ENCODE measurements at regions not wholly inside any gene's neighbourhood (a gene's known extent, or its start where the extent isn't known, plus 50 kb on each side); places are given as distances from the start of the nearest gene placed in this dataset.

DNA sequence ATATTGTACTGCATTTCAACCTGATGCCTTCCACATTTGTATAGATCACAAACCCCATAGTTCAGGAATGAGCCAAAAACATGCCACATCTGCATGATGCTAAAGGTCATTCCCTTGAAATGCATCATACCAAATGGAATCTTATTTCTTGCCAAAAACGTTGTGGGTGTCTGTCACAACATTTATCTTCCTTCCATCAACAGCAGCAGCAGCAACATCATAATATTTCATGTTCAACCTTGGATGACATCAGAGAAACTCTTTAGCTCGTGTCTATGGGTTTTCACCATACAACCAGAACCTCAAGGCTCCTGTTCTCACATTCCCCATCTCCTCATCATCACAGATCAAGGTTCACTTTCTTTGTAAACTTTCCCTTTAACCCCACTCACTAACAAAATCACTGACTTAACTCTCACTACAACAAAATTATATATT is 221.3 kb upstream of the CTAGE1 start:
- DNase-seq = no peak
- H3K27ac ChIP-seq (replicated peaks) = no peak overlapping the region
- no peaks in the 10 kb centered on the region for H3K27me3 ChIP-seq (ENCODE audit: low read depth)
- H3K36me3 ChIP-seq = no peaks in the 10 kb centered on the region
- intact Hi-C loops (cut with micrococcal nuclease) = no loop called here
- TF ChIP-seq, protein P1, sequence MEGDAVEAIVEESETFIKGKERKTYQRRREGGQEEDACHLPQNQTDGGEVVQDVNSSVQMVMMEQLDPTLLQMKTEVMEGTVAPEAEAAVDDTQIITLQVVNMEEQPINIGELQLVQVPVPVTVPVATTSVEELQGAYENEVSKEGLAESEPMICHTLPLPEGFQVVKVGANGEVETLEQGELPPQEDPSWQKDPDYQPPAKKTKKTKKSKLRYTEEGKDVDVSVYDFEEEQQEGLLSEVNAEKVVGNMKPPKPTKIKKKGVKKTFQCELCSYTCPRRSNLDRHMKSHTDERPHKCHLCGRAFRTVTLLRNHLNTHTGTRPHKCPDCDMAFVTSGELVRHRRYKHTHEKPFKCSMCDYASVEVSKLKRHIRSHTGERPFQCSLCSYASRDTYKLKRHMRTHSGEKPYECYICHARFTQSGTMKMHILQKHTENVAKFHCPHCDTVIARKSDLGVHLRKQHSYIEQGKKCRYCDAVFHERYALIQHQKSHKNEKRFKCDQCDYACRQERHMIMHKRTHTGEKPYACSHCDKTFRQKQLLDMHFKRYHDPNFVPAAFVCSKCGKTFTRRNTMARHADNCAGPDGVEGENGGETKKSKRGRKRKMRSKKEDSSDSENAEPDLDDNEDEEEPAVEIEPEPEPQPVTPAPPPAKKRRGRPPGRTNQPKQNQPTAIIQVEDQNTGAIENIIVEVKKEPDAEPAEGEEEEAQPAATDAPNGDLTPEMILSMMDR (IDR thresholded peaks at IDR 0.05; ENCODE audit: borderline replicate concordance) = no peak
- no peaks in the 10 kb centered on the region for H3K4me1 ChIP-seq
- peaks cover 25% of the 10 kb centered on the region for H3K9me3 ChIP-seq (replicated peaks)
- H3K4me3 ChIP-seq = no peak overlapping the region

DNA sequence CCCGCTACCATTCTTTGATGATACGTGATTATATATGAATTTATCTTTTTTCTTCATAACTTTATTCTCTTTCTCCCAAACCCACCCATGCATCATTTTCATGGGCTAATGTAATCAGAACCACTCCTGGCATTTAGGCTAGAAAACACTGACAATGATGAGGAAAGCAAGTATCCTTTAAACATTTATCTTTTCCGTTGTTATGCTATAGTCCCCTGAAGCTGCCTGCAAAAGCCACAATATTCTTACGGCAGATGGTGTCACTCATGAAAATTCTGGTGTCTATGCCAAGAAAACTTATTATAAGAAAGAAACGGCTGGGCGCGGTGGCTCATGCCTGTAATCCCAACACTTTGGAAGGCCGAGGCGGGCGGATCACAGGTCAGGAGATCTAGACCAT is 221.8 kb upstream of the CTAGE1 start:
- Histone ChIP-seq H3K4me3 (no peak overlapping the region), H3K27ac (replicated peaks) (no peak overlapping the region), H3K4me1 (no peaks in the 10 kb centered on the region), H3K9me3 (replicated peaks) (peaks cover 25% of the 10 kb centered on the region), H3K36me3 (no peaks in the 10 kb centered on the region), H3K27me3 (ENCODE audit: low read depth) (no peaks in the 10 kb centered on the region)
- DNase-seq = no peak
- TF ChIP-seq, protein P1 (IDR thresholded peaks at IDR 0.05; ENCODE audit: borderline replicate concordance) = no peak
- intact Hi-C loops (cut with micrococcal nuclease) = no loop called here

DNA sequence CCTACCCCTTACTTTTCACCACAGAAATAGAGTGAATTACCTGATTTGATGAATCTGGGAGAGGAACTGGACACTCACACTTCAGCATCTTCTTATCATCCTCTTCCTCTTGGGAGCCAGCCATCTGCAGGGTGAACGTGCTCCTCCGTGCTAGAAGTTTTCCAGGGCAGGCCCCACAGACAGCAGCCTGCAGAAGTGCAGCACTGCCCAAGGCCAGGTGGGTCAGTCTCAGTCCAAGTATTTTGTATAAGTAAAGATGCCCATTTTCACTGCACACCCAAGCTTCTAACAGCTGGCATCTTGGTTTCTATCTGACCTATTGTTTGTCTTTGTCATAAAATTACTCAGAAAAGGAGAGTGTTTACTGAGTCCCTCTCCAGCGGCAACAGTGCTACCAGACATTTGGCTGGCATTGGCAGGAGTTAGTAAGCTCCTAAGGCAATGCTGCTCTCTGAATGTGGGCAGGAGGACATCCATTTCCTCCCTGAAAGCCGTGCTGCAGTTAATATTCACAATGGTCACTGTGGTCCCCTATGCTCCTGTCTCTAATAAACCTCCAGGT is 222.6 kb upstream of the CTAGE1 start:
- DNase-seq = no peak
- Histone ChIP-seq H3K4me3 (no peak overlapping the region), H3K27me3 (ENCODE audit: low read depth) (no peaks in the 10 kb centered on the region), H3K36me3 (no peaks in the 10 kb centered on the region), H3K9me3 (replicated peaks) (peaks cover 25% of the 10 kb centered on the region), H3K27ac (replicated peaks) (no peak overlapping the region), H3K4me1 (no peaks in the 10 kb centered on the region)
- intact Hi-C loops (cut with micrococcal nuclease) = no loop called here
- TF ChIP-seq, protein P1 (IDR thresholded peaks at IDR 0.05; ENCODE audit: borderline replicate concordance) = no peak

DNA sequence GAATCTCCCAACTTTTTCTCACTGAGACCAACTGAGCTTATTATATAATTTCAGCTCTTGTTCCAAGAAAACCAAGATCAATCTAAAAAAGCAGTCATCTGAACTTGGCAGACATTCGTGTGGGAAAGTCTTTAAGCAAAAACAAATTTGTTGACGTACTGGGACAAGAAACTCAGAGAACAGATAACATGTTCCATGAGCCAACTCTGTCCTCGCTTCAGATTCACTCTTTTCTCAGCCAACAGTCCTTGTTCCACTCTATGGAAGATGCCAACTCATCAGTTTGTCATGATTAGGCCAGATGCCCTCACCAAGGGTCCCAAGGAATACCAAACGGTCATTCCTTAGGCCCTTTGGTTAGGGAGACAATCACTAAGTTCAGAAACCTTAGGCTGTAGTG is 224.2 kb upstream of the CTAGE1 start:
- H3K27ac ChIP-seq (replicated peaks) = peak overlapping the region; percentile 77
- intact Hi-C loops (cut with micrococcal nuclease) = no loop called here

DNA sequence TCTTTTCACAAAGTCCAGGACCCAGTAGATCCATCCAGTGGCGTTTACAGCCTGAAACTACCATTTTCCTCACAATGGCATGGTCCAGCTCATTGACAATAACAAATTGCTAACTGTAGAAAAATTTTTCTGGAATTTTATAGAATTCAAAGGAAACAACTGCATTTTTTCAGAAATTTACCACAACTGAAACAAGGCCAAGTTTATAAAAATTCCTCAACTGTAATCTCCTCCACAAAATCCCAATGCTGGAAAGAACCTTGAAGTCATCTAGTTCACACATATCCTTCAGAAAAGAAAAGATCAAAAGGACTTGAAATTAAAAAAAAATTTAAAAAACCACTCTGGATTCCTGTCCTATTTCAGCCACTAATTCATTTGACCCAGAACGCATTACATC is 226.0 kb upstream of the CTAGE1 start:
- TF ChIP-seq, protein P1 (IDR thresholded peaks at IDR 0.05; ENCODE audit: borderline replicate concordance) = no peak
- Histone ChIP-seq H3K36me3 (no peaks in the 10 kb centered on the region), H3K27me3 (ENCODE audit: low read depth) (no peaks in the 10 kb centered on the region), H3K27ac (replicated peaks) (no peak overlapping the region), H3K9me3 (replicated peaks) (no peaks in the 10 kb centered on the region), H3K4me1 (no peaks in the 10 kb centered on the region), H3K4me3 (no peak overlapping the region)
- intact Hi-C loops (cut with micrococcal nuclease) = no loop called here
- no peak for DNase-seq

More for the DNA sequence above, 224.2 kb upstream of the CTAGE1 start:
- Histone ChIP-seq H3K36me3 (no peaks in the 10 kb centered on the region), H3K9me3 (replicated peaks) (peaks cover 9% of the 10 kb centered on the region), H3K27me3 (ENCODE audit: low read depth) (no peaks in the 10 kb centered on the region), H3K4me1 (no peaks in the 10 kb centered on the region), H3K4me3 (no peak overlapping the region)
- TF ChIP-seq, protein P1 (IDR thresholded peaks at IDR 0.05; ENCODE audit: borderline replicate concordance) = no peak
- DNase-seq = no peak
